ENCODE measurements at regions not wholly inside any gene's neighbourhood (a gene's known extent, or its start where the extent isn't known, plus 50 kb on each side); places are given as distances from the start of the nearest gene placed in this dataset.

- Histone ChIP-seq H3K36me3 (ENCODE audit: insufficient read depth, low read length) (no peaks in the 10 kb centered on the region), H3K4me2 (ENCODE audit: low read length) (no peak overlapping the region), H2AFZ (ENCODE audit: low read depth, low read length) (no peak overlapping the region), H3K4me3 (ENCODE audit: insufficient read depth, low read depth, low read length) (no peak overlapping the region), H3K27me3 (ENCODE audit: insufficient read depth, low read length) (no peaks in the 10 kb centered on the region), H4K20me1 (ENCODE audit: insufficient read depth, low read length) (no peaks in the 10 kb centered on the region), H3K4me1 (ENCODE audit: insufficient read depth, low read length) (no peaks in the 10 kb centered on the region), H3K9ac (ENCODE audit: low read length) (no peak overlapping the region), H3K79me2 (ENCODE audit: insufficient read depth, low read length) (no peaks in the 10 kb centered on the region), H3K9me3 (ENCODE audit: insufficient read depth, low read depth, low read length) (no peaks in the 10 kb centered on the region), H3K27ac (ENCODE audit: low read depth, low read length) (no peak overlapping the region)
- no peaks in the 10 kb centered on the region for H3K4me1 Mint-ChIP-seq (ENCODE audit: low read depth, unreplicated experiment)
- no peaks in the 10 kb centered on the region for H3K36me3 Mint-ChIP-seq (ENCODE audit: low read depth, unreplicated experiment)
- no peak overlapping the region for H3K27ac Mint-ChIP-seq (ENCODE audit: unreplicated experiment)
- FAIRE-seq (no peak), DNase-seq (ENCODE audit: low read depth) (no peak)
- no peaks in the 10 kb centered on the region for H3K9me3 Mint-ChIP-seq (ENCODE audit: unreplicated experiment)
- H3K4me3 Mint-ChIP-seq (ENCODE audit: unreplicated experiment), result no peak overlapping the region
- TF ChIP-seq EZH2 (IDR thresholded peaks at IDR 0.05; ENCODE audit: insufficient read depth, low read length) (no peak), CTCF (IDR thresholded peaks at IDR 0.05; ENCODE audit: insufficient read depth, low read depth, low read length) (no peak)
- H3K27me3 Mint-ChIP-seq (ENCODE audit: low read depth, unreplicated experiment), result no peaks in the 10 kb centered on the region
Observed at GRCh38 chr10:10256860-10257259, 760.8 kb upstream of the CELF2 start.

GRCh38 chr10:10259013-10259412, 758.7 kb upstream of the CELF2 start:
- Histone ChIP-seq H3K36me3 (ENCODE audit: insufficient read depth, low read length) (no peaks in the 10 kb centered on the region), H3K9me3 (ENCODE audit: insufficient read depth, low read depth, low read length) (no peaks in the 10 kb centered on the region), H3K79me2 (ENCODE audit: insufficient read depth, low read length) (no peaks in the 10 kb centered on the region), H2AFZ (ENCODE audit: low read depth, low read length) (no peak overlapping the region), H3K9ac (ENCODE audit: low read length) (no peak overlapping the region), H3K4me1 (ENCODE audit: insufficient read depth, low read length) (no peaks in the 10 kb centered on the region), H3K27me3 (ENCODE audit: insufficient read depth, low read length) (no peaks in the 10 kb centered on the region), H3K4me2 (ENCODE audit: low read length) (no peak overlapping the region), H4K20me1 (ENCODE audit: insufficient read depth, low read length) (no peaks in the 10 kb centered on the region), H3K4me3 (ENCODE audit: insufficient read depth, low read depth, low read length) (no peak overlapping the region), H3K27ac (ENCODE audit: low read depth, low read length) (no peak overlapping the region)
- FAIRE-seq, result no peak
- Mint-ChIP-seq H3K36me3 (ENCODE audit: low read depth, unreplicated experiment) (no peaks in the 10 kb centered on the region), H3K4me1 (ENCODE audit: low read depth, unreplicated experiment) (no peaks in the 10 kb centered on the region), H3K27me3 (ENCODE audit: low read depth, unreplicated experiment) (no peaks in the 10 kb centered on the region), H3K9me3 (ENCODE audit: unreplicated experiment) (no peaks in the 10 kb centered on the region), H3K27ac (ENCODE audit: unreplicated experiment) (no peak overlapping the region), H3K4me3 (ENCODE audit: unreplicated experiment) (no peak overlapping the region)
- DNase-seq (ENCODE audit: low read depth), result no peak
- TF ChIP-seq EZH2 (IDR thresholded peaks at IDR 0.05; ENCODE audit: insufficient read depth, low read length) (no peak), CTCF (IDR thresholded peaks at IDR 0.05; ENCODE audit: insufficient read depth, low read depth, low read length) (no peak)

- no peak for FAIRE-seq
- Mint-ChIP-seq H3K36me3 (ENCODE audit: low read depth, unreplicated experiment) (no peaks in the 10 kb centered on the region), H3K9me3 (ENCODE audit: unreplicated experiment) (no peaks in the 10 kb centered on the region), H3K4me3 (ENCODE audit: unreplicated experiment) (no peak overlapping the region), H3K4me1 (ENCODE audit: low read depth, unreplicated experiment) (no peaks in the 10 kb centered on the region), H3K27me3 (ENCODE audit: low read depth, unreplicated experiment) (peaks cover 2% of the 10 kb centered on the region), H3K27ac (ENCODE audit: unreplicated experiment) (no peak overlapping the region)
- Histone ChIP-seq H3K79me2 (ENCODE audit: insufficient read depth, low read length) (no peaks in the 10 kb centered on the region), H3K4me2 (ENCODE audit: low read length) (no peak overlapping the region), H3K27ac (ENCODE audit: low read depth, low read length) (no peak overlapping the region), H2AFZ (ENCODE audit: low read depth, low read length) (no peak overlapping the region), H3K4me1 (ENCODE audit: insufficient read depth, low read length) (no peaks in the 10 kb centered on the region), H4K20me1 (ENCODE audit: insufficient read depth, low read length) (no peaks in the 10 kb centered on the region), H3K9ac (ENCODE audit: low read length) (no peak overlapping the region), H3K27me3 (ENCODE audit: insufficient read depth, low read length) (no peaks in the 10 kb centered on the region), H3K4me3 (ENCODE audit: insufficient read depth, low read depth, low read length) (no peak overlapping the region), H3K36me3 (ENCODE audit: insufficient read depth, low read length) (no peaks in the 10 kb centered on the region), H3K9me3 (ENCODE audit: insufficient read depth, low read depth, low read length) (no peaks in the 10 kb centered on the region)
- DNase-seq (ENCODE audit: low read depth), result no peak
- TF ChIP-seq CTCF (IDR thresholded peaks at IDR 0.05; ENCODE audit: insufficient read depth, low read depth, low read length) (no peak), EZH2 (IDR thresholded peaks at IDR 0.05; ENCODE audit: insufficient read depth, low read length) (no peak)
Observed at GRCh38 chr10:10270126-10271050, 747.3 kb upstream of the CELF2 start.
